ENCODE measurements at regions not wholly inside any gene's neighbourhood (a gene's known extent, or its start where the extent isn't known, plus 50 kb on each side); places are given as distances from the start of the nearest gene placed in this dataset.

- Mint-ChIP-seq H3K27me3 (ENCODE audit: insufficient read depth, low read depth, poor library complexity) (no peaks in the 10 kb centered on the region), H3K4me3 (no peak overlapping the region), H3K27ac (no peak overlapping the region), H3K36me3 (ENCODE audit: low read depth) (no peaks in the 10 kb centered on the region), H3K4me1 (peaks cover 9% of the 10 kb centered on the region), H3K9me3 (no peaks in the 10 kb centered on the region; the same call in 2 of the 3 replicates)
- no peak overlapping the region for H3K4me2 ChIP-seq
- H4K20me1 ChIP-seq (replicated peaks; ENCODE audit: insufficient read depth) = no peaks in the 10 kb centered on the region
- H3K4me1 ChIP-seq (ENCODE audit: insufficient read depth) = no peaks in the 10 kb centered on the region
- ATAC-seq (no peak), DNase-seq (ENCODE audit: low spot score) (no peak)
- TF ChIP-seq ETS1 (IDR thresholded peaks at IDR 0.05) (no peak), ZNF331 (CRISPR knock-in tag; IDR thresholded peaks at IDR 0.05; ENCODE audit: low read depth) (no peak), NANOG (IDR thresholded peaks at IDR 0.05; ENCODE audit: borderline replicate concordance) (no peak), EZH2phosphoT487 (IDR thresholded peaks at IDR 0.05; ENCODE audit: unreplicated experiment) (no peak), JUNB (IDR thresholded peaks at IDR 0.05; ENCODE audit: unreplicated experiment) (no peak), EZH2 (IDR thresholded peaks at IDR 0.05; ENCODE audit: low read depth, unreplicated experiment) (no peak), POLR2AphosphoS5 (IDR thresholded peaks at IDR 0.05; ENCODE audit: low read depth) (no peak), REST (IDR thresholded peaks at IDR 0.05; ENCODE audit: unreplicated experiment) (no peak), ZNF462 (CRISPR knock-in tag; IDR thresholded peaks at IDR 0.05) (no peak), CREB1 (CRISPR knock-in tag; IDR thresholded peaks at IDR 0.05; ENCODE audit: low read depth) (no peak), STAT1 (IDR thresholded peaks at IDR 0.05; ENCODE audit: unreplicated experiment) (no peak), ZNF114 (CRISPR knock-in tag; IDR thresholded peaks at IDR 0.05) (no peak), CTCF (conservative IDR thresholded peaks at IDR 0.05; ENCODE audit: low read depth in 2 of 2) (no peak)
- no peaks in the 10 kb centered on the region for H3K79me2 ChIP-seq (replicated peaks; ENCODE audit: insufficient read depth)
- H3F3A ChIP-seq (replicated peaks; ENCODE audit: low read depth) = no peaks in the 10 kb centered on the region
- H2AFZ ChIP-seq = no peak overlapping the region
- H3K27ac ChIP-seq (ENCODE audit: low read depth) = no peak overlapping the region
- no peaks in the 10 kb centered on the region for H3K9me2 ChIP-seq (ENCODE audit: insufficient read depth)
- H3K27me3 ChIP-seq (ENCODE audit: insufficient read depth) = no peaks in the 10 kb centered on the region
- H3K4me3 ChIP-seq = no peak overlapping the region
- no peaks in the 10 kb centered on the region for H3K36me3 ChIP-seq (ENCODE audit: insufficient read depth)
These were observed 58.1 kb downstream of the DIPK2A start for GRCh38 chr3:144029769-144030168.
